ENCODE measurements at regions not wholly inside any gene's neighbourhood (a gene's known extent, or its start where the extent isn't known, plus 50 kb on each side); places are given as distances from the start of the nearest gene placed in this dataset.

DNA sequence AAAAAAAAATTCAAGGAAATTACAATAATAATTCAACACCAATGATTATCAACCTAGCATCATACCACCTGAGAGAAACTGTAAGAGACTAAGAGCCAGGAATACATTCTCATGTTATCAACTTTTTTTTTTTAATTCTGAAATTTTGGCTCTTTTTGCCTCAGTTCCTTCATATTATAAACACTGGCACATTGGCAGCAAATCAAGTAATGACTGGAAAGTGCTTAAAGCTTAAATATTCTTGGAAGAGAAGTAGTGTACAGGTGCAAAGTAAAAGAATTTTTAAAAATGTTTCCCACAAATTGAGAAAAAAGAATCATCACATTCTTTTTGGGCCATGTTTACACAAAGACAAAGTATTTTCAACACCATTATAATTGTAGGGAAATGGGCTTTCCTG, 296.9 kb upstream of the SOX5 start:
- H4K20me1 ChIP-seq (replicated peaks; ENCODE audit: control insufficient read depth, extremely low read depth, insufficient read depth, low read length) = no peaks in the 10 kb centered on the region
- ChIA-PET POLR2A (no interaction called here), CTCF (interaction anchor here (0.8 kb wide), 1 partner anchor 14 kb away, joined by 4 read pairs; no protein-coding TSS in a partner anchor)
- no peaks in the 10 kb centered on the region for H3K27me3 ChIP-seq (ENCODE audit: control insufficient read depth in 2 of 2, insufficient read depth in 2 of 2, low read length in 2 of 2)
- dilution Hi-C loops (cut with MboI; ENCODE audit: extremely low pct_ligation_motif_present, low sequenced_read_pairs) (no loop called here), intact Hi-C loops (cut with micrococcal nuclease) (loop anchor here (5.0 kb wide), 1 partner anchor 944 kb away; no protein-coding TSS in a partner anchor)
- DNase-seq (ENCODE audit: low read depth, low spot score) (no peak), FAIRE-seq (no peak)
- H3K9me3 ChIP-seq (replicated peaks; ENCODE audit: control insufficient read depth, insufficient read depth, low read length) = no peaks in the 10 kb centered on the region
- no peak overlapping the region for H3K9ac ChIP-seq (replicated peaks; ENCODE audit: extremely low read depth, insufficient read depth, low read length)
- H3K4me2 ChIP-seq (ENCODE audit: insufficient read depth, low read length) = no peak overlapping the region
- H3K36me3 ChIP-seq (ENCODE audit: control insufficient read depth in 2 of 2, extremely low read depth in 1 of 2, insufficient read depth in 2 of 2, low read length in 2 of 2) = no peaks in the 10 kb centered on the region
- no peaks in the 10 kb centered on the region for H3K79me2 ChIP-seq (ENCODE audit: control insufficient read depth, insufficient read depth, low read length)
- no peak overlapping the region for H3K4me3 ChIP-seq (replicated peaks in 1 of 3; ENCODE audit: insufficient read depth in 1 of 3, low read depth in 1 of 3, low read length in 3 of 3)
- no peak overlapping the region for H3K27ac ChIP-seq (ENCODE audit: insufficient read depth, low read depth, low read length)
- TF ChIP-seq MYC (IDR thresholded peaks at IDR 0.05; ENCODE audit: low read depth, low read length) = no peak
- no peak for TF ChIP-seq POLR2AphosphoS5 (IDR thresholded peaks at IDR 0.05; ENCODE audit: insufficient read depth, low read depth, low read length)
- no peak for TF ChIP-seq POLR2A (IDR thresholded peaks at IDR 0.05; ENCODE audit: low read depth, low read length)
- TF ChIP-seq, protein P1, sequence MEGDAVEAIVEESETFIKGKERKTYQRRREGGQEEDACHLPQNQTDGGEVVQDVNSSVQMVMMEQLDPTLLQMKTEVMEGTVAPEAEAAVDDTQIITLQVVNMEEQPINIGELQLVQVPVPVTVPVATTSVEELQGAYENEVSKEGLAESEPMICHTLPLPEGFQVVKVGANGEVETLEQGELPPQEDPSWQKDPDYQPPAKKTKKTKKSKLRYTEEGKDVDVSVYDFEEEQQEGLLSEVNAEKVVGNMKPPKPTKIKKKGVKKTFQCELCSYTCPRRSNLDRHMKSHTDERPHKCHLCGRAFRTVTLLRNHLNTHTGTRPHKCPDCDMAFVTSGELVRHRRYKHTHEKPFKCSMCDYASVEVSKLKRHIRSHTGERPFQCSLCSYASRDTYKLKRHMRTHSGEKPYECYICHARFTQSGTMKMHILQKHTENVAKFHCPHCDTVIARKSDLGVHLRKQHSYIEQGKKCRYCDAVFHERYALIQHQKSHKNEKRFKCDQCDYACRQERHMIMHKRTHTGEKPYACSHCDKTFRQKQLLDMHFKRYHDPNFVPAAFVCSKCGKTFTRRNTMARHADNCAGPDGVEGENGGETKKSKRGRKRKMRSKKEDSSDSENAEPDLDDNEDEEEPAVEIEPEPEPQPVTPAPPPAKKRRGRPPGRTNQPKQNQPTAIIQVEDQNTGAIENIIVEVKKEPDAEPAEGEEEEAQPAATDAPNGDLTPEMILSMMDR (IDR thresholded peaks at IDR 0.05; ENCODE audit: extremely low read depth in 1 of 2, insufficient read depth in 1 of 2, low read depth in 1 of 2, low read length in 2 of 2) = no peak
- TF ChIP-seq JUN (IDR thresholded peaks at IDR 0.05; ENCODE audit: borderline replicate concordance, insufficient read depth, insufficient read length, low read depth) = no peak
- no peak for TF ChIP-seq GATA2 (IDR thresholded peaks at IDR 0.05; ENCODE audit: insufficient read depth, insufficient read length, low read depth, low read length)
- TF ChIP-seq, protein P2, sequence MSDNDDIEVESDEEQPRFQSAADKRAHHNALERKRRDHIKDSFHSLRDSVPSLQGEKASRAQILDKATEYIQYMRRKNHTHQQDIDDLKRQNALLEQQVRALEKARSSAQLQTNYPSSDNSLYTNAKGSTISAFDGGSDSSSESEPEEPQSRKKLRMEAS (IDR thresholded peaks at IDR 0.05; ENCODE audit: insufficient read depth, insufficient read length) = no peak
- TF ChIP-seq EZH2 (IDR thresholded peaks at IDR 0.05; ENCODE audit: borderline replicate concordance, low read depth, low read length, severe bottlenecking) = no peak
- no peak for TF ChIP-seq FOS (IDR thresholded peaks at IDR 0.05; ENCODE audit: borderline replicate concordance, insufficient read depth, low read length)
- H3K9me1 ChIP-seq (replicated peaks; ENCODE audit: control insufficient read depth, extremely low read depth, insufficient read depth, low read length) = no peaks in the 10 kb centered on the region
- no peaks in the 10 kb centered on the region for H3K4me1 ChIP-seq (ENCODE audit: control insufficient read depth, extremely low read depth, insufficient read depth, low read length)
- H2AFZ ChIP-seq (ENCODE audit: low read depth, low read length) = no peak overlapping the region
- BruUV-seq (replicated peaks) = no TSS peak
